SK-N-SH (cell line): ENCODE measurements at regions not wholly inside any gene's neighbourhood (a gene's known extent, or its start where the extent isn't known, plus 50 kb on each side); places are given as distances from the start of the nearest gene placed in this dataset.

Source experiments
- USF2 ChIP-seq: fragments of 150-350 bp; IDR thresholded peaks from 2 replicates; pipeline ENCODE4 v1.6.1; 2017; ENCODE audit warnings: antibody characterized with exemption, low read length, low read depth, borderline replicate concordance
- TF ChIP-seq, protein P1 (sequence below): fragments of 200-600 bp; sonication (generic); IDR thresholded peaks from 2 replicates; pipeline ENCODE4 v1.6.1; 2017; ENCODE audit warnings: antibody characterized with exemption, mild to moderate bottlenecking, moderate library complexity

GRCh38 chrX:22365460-22365859 is 92.7 kb downstream of the CBLL2 start:
- no peak for TF ChIP-seq USF2
- TF ChIP-seq, protein P1, sequence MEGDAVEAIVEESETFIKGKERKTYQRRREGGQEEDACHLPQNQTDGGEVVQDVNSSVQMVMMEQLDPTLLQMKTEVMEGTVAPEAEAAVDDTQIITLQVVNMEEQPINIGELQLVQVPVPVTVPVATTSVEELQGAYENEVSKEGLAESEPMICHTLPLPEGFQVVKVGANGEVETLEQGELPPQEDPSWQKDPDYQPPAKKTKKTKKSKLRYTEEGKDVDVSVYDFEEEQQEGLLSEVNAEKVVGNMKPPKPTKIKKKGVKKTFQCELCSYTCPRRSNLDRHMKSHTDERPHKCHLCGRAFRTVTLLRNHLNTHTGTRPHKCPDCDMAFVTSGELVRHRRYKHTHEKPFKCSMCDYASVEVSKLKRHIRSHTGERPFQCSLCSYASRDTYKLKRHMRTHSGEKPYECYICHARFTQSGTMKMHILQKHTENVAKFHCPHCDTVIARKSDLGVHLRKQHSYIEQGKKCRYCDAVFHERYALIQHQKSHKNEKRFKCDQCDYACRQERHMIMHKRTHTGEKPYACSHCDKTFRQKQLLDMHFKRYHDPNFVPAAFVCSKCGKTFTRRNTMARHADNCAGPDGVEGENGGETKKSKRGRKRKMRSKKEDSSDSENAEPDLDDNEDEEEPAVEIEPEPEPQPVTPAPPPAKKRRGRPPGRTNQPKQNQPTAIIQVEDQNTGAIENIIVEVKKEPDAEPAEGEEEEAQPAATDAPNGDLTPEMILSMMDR = no peak
